Limb (tissue), 2 donors: ENCODE measurements at regions not wholly inside any gene's neighbourhood (a gene's known extent, or its start where the extent isn't known, plus 50 kb on each side); places are given as distances from the start of the nearest gene placed in this dataset.

Experiments
- DNase-seq, 2 donors: peaks; one replicate each; pipeline ENCODE4 v3.0.0-alpha.2; 2016; ENCODE audit errors: extremely low spot score in 2 of 2

DNA sequence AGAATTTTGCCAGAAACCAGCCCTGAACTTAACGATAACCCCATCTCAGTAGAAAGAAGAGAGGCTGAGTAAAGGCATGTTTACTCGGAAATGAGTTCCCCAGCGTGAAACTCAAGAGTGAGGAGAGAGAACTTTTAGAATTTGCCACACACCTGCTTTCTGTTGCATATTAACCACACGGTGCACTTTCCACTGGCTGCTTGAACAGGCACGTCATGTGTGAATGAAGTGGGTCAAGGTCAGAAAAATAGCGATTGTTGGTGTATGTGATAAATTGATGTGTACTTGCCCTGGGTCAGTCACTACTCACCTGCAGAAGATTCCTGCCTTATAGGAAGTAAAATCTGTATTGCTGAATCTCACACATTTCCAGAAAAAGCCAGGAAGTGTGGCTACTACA lies 395.7 kb downstream of the TRIML1 start:
- DNase-seq, result no peak

DNA sequence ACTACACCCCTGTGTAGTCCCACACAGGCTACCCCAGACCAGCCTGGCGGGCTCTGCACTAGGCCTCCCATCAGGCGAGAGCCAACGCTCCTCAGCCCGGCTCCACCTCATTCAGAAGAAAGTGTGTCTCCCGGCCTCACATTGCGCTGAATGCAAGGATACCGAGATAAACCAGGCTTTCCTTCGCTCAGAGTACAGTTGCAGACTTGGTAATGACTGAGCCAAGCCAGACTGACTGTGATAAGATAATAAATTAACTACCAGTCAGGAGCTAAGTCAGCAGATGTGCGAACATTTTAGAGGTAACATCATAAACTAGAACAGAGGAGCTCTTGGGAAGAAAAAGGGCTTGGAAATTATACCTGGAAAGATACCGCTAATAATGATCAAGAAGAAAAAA lies 397.6 kb downstream of the TRIML1 start:
- DNase-seq, result no peak

DNA sequence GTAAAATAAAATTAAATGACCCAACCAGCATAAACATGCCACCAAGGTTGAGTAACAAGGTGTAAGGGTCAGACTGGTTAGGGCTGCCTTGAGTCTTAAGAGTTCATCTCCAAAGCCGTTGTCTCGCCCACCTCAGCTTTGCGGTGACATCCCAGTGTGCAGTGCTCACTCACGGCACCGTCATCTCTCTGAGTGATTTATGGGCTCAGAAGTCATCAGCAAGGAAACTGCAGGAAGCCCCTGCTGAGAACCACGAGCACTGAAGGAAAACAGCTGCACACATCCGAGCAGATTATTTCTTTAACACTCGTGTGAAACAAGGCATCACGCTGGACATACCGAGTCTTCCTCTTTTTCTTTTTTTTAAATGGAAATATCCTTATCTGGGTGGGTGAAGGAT lies 411.1 kb downstream of the TRIML1 start:
- DNase-seq, result no peak

DNA sequence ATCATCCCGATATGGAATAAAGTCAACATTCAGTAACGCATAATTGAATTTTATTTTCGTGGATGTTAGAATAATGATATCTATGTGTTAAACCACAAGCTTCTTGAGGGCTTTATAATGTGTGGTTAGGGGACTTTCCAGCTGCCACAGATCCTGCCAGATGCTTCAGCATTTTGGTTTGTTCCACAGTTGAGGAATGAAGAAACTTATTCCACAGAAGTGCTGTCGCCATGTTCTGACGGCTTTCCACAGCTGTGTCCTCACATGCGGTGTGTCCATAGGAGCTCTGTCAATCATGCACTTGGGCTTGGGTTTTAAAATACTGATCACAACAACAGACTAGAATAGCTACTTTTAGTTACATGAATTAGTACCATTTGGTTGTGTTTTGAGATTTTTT lies 411.9 kb downstream of the TRIML1 start:
- peak in 1 of 2 donors; percentile 43 for DNase-seq

DNA sequence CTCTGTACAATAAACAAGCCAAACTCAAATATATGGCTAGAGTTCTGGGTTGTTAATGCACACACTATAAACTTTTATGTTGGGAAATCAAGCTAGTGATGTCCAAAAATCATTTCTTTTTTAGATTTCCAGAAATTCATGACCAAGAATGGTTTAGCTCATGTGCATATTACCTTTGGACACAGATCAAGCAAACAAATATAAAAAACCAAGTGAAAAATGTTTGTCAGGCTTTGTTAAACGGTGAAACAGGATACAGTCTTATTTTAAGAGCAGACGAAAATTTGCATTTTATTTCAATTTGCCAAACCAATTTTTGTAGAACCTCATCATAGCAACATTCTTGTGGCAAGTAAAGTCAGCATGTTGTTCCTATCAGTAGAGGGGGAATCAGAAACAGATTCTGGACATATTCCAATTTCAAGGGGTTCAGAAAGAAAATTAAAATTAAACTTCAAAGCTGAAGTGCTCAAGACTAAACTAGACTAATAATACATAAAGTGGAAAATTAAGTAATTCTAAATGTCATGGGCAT lies 413.6 kb downstream of the TRIML1 start:
- peak in 1 of 2 donors; percentile 30 for DNase-seq

DNA sequence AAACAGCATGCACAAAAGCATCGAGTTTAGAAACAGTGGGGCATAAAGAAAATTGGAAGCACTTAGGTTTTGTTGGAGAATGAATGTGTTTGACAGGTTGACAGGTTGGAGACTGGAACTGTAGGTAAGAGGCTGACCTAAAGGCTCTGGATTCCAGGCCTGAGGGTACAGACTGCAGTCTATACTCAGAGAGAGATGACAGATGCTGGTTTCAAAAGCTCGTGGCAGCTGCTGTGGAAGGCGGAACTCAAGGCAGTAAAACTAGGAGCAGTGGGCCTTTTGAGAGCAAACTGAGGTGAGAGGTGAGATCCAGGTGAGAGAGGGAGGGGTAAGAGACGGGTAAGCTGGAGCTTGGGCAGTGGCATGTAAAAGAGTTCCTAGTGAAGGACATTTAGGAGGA lies 415.2 kb downstream of the TRIML1 start:
- no peak for DNase-seq

DNA sequence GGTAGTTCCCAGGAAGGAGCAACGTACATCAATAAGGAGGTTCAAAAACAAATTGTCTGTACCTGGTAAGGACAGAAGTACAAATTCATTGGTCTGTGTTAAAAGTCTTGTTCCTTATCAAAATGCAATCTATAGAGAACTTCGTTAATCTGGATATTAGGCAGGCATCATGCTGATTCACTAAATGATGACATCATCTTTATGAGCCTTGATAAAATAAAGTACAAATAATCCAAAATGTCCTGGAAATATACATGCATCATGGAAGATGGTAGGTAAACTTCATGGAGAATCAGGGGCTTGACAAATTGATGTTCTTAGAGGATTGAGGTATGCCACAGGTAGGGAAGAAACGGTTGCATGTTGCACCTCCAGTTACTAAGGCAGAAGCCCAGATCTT lies 433.9 kb downstream of the TRIML1 start:
- DNase-seq, result no peak

DNA sequence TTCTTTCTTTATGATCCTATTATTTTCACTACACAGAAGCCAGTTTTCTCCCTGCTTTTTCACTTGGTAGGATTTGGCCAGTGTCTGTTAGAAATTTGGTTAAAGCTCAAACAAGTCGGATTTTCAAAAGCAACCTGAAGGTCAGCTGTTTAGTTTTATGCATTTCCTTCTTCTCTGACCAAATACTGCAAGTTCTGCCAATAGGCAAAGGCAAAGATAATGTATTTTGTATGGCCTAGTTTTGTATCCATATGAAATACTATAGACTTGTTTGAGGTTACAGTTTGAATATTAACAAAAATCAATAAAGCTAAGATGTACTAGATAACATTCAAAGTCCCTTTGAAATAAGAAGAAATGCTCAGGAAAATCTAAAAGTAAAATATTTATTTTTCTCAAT lies 439.4 kb downstream of the TRIML1 start:
- DNase-seq, result no peak

DNA sequence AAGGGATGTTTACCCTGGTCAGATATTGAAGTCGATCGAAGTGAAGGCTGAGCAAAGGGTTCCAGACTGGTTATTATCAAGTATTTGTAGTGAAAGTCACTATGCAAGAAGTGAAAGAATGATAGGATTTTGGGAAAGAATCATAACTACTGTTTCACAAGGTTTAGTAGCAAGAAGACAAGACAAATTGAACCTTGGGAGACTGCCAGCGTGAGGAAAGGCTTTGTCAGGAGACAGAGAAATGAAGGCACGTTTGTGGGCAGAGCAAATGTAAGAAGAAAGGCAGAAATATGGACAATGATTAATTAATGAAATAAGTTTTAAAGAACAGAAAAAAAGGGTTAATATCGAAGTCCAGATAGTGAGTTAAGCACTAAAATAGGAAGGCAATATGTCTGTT lies 456.8 kb downstream of the TRIML1 start:
- no peak for DNase-seq

DNA sequence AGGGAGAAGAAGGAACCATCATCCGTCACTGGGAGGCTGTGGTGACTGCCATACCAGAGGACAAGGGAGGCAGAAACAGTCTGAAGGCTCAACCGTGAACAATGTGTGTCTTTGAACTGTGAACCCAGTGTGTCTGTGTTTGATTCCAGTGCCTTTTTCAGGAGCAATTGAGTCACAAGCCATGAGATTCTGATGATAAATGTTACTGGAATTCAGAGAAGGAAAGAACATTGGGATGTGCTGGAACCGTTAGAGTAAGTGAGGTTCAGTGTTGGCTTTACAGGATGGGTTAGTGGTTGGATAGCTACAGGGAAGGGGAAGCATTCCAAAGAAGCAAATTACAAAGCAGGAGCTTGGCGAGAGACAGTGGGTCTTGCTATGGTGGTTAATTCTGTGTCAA lies 464.4 kb downstream of the TRIML1 start:
- DNase-seq, result no peak

DNA sequence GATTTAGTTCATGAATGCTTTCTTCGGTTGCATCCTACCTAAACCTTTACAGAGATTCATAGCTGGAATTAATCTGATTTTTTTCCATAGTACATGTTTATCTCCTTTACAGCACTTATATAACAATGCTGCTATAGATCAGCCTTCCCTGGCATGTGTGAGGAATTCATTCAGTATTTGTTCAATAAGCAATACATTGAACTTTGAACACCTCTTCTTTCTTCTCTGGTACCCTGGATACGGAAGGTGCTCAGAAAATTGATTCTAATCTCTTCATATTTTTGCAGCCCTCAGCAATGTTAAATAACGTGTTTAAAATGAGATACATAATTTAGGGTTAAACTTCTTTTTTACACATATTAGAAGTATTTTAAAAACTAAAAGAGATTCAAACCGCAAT lies 467.4 kb downstream of the TRIML1 start:
- no peak for DNase-seq

DNA sequence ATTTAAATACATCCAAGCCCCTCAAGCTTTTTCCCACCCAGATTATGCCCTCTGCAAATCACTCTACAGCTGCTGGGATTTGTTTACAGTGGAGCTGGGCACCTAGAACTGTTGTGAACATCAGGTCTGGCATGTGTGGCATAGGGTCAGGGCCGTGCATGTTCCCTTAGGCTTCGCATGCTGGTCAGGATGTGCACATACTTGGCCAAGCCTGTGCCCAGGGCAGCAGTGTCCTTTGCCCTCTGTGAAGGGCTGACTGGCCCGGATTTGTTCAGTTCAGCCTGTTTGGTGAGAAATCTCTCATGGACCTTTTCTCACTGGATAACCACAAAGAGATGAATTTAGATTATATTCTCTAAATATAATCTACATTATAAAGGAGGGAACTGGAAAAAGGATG lies 471.9 kb downstream of the TRIML1 start:
- DNase-seq, result no peak

DNA sequence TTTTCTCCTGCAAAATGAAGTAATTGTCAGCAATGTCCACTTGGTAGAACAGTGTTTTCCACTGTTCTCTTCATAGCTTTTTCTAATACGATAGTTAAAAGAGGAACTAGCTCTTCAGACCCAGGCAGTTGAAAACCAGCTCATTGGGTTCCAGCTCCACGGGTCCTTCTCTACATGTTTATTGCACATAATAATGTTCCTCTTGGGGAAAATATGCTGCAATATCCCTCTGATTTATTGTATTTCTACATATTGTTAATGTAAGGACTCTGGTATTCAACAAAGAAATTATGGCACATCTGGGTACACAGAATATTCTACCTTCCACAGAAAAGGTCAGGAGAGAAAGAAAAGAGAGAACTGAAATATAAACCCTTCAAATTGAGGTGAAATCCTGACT lies 473.4 kb downstream of the TRIML1 start:
- DNase-seq, result no peak

DNA sequence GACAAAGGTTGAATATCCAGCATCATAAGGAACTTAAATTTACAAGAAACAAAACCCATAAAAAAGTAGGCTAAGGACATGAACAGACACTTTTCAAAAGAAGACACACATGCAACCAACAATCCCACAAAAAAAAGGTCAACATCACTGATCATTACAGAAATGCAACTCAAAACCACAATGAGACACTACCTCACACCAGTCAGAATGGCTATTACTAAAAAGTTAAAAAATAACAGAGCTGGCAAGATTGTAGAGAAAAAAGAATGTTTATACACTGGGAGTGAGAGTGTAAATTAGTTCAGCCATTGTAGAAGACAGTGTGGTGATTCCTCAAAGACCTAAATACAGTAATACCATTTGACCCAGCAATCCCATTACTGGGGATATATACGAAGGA lies 474.7 kb downstream of the TRIML1 start:
- DNase-seq, result no peak

DNA sequence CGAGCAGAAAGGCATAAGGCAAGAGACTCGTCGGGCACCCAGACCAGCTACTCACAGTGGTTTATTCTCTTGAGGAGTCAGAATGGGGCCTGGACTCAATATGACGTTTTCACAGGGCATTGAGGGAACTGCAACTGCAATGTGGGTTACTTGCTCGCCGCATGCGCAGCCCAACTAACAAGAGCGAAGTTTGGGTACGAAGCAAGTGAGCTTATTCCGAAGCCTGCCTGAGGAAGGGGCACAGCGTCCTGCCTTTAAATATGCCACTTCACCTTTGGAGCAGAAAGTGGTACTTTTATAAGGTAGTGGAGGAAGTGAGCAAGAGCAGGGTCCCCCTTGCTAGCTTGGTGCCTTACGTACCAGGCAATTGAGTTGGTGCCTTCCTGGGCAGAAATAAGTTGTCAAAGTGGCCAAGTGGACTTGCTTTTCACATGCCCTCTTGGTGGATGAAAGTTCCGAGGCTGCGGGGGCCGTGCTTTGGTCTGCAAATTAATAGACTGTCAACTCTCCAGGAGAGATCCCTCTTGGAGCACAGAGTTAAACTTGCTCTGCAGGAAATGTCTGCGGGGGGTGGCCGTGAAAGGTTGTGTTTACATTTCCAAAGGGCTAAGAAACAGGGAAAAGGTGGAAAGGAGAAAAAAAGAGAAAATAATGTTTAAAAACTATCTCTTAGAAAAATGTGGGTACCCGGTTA lies 480.4 kb downstream of the TRIML1 start:
- DNase-seq, result no peak

DNA sequence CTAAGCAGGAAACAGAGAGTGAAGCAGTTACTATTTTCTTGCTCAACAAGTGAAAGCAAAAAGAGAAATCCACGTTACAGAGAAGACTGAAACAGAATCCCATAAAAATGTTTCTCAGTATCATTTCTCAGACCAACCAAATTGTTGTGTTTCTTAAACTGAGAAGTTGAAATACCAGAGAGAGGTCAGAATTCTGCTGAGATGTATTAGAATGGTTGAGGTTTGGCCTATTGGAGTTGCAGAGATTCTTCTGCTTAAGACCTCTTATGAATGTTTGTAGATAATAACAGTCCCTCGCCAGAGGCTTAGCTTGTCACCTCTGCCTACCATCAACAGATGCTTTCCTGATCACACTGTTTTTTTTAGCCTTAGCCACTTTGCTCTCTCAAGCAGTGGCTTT lies 481.4 kb downstream of the TRIML1 start:
- no peak for DNase-seq

DNA sequence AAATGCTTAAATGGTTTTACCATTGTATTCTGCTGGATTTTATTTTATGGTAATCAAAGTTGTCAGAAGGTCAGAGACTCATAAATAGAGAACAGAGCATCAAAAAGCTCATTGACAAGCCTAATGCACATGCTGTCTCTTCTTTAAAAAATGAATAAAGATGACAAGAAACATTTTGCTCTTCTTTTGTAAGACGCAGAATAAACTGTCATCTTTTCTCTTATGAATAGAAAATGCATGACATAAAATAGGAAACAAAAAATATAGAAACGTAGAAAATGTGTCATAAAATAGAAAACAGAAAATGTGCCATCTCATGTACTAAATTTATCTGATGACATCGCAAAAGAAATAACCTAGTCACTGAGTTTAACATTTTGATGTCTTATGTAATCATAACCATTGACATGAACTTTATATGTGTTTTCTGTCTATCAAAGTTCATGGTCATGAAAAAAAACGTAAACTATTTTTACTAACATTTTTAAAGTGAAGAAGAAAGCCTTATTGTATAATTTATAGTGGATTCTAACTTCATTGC lies 484.1 kb downstream of the TRIML1 start:
- DNase-seq, result no peak

DNA sequence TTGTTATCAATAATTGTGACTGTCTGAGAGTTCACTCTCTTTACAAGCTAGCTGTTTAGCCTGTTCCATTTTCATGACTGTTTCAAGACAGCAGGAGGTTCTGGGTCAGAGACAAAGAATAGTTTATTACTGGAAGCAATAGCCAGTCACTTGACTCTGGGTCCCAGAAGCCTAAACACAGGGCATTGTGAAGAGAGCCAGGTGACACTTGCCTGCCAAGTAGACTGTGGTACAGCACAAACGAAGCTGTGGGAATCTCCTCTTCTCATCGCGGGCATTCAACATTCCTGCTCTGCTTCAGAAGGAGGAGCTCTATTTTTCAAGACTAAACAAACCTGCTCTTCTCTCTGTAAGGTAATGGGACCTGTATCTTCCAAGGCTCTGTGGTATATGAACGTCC lies 485.1 kb downstream of the TRIML1 start:
- no peak for DNase-seq

DNA sequence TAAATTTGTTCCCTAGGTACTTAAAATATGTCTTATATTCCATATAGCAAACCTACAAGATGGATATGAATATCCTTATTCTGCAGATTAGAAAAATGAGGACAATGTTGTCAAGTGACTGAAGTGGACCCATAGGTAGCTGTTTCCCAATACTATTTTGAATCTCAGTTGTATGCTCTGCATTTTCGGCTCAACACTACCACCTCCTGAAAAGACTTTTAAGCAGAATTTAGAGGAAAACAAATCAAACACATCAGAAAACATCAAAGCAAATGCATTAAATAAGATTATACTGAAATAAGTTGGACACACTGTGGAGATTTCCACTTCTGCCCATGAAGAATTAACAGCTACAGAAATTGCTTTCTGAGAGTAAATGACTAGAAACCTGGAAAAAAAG lies 488.7 kb downstream of the TRIML1 start:
- no peak for DNase-seq

DNA sequence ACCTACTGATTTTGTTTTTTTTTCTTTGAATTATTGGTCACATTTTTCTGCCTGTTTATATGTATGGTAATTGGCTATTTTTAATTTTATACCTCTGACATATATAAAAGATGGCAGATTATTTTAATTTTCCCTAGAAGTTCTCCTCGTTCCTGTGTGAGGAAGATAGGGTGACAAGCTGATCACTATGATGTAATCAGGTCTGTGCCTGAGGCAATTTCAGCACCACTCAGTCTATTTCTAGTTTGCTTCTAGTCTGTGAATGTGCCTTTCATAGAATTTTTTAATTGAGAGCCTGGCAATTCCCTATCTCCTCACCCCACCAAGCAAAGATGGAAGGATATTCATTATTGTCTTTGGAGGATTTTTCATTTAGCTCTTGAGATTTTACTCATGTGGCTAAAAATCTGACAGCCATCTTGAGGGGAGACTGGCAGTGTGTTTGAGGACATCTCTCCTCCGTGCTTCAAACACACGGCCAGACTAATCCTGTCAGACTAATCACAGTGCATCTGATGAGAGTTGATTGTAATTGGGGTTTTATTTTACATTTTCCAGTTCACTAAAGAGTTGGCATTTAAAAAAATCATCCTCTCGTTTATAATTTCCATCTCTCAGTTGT lies 500.3 kb downstream of the TRIML1 start:
- DNase-seq, result no peak

DNA sequence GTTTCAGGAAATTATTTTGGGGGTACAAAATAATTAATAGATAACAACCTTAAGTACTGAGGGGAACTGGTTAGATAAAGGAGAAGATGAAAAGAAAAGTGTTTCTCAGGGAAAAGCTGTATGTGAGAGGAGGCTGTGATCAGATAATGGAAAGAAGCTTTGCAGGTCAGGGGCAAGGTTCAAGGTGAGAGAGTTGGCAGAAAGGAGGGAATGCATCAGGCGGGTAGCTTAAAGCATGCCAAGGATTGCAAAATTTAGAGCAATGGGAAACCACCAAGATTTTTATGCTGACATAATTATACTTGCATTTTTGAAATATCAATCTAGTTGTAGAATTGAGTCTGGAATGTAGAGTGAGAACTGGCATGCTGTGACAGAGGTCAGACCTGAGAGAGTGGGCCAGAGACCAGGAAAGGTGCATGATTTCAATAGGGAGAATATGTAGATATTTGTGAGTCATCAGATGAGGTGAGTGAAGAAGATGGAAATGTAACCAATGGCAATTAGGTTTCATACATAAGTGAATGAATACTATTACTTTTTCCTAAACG lies 508.7 kb downstream of the TRIML1 start:
- DNase-seq, result no peak

DNA sequence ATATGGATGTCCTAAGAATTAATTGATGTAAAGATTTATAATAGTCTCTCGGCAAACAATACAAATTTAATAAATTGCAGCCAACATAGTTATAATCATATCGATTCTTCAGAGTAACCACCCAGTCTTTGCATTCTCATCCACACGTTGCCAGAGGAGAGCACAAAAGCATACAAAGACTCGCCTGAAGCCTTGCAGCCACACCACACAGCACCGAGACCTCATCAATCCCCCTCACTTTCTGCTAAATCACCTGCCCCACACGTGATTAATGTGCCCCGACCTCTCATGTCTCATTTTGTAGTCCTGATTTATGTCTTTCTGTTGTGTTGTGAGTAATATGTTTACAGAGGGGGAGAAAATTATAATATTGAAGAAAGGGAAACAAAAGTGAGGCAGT lies 510.4 kb downstream of the TRIML1 start:
- DNase-seq, result no peak

DNA sequence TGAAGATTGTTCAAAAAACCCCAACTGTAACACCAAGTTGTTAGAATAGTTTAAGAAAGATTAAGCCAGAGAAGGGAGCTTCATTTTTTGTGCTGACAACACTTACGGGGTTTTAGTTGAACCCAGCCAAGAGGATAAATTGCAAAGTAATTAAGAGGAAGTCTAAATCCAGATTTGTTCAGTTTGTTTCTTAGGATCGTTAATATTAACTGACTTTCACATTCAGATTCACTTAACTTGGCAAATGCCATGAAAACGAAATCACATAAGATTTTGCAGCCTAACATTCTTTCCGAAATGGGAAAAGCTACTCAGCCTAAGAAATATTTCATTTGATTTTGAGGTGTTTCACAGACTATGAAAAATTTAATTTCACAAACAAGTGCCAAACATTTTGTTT lies 511.3 kb downstream of the TRIML1 start:
- no peak for DNase-seq
